ENCODE measurements at regions not wholly inside any gene's neighbourhood (a gene's known extent, or its start where the extent isn't known, plus 50 kb on each side); places are given as distances from the start of the nearest gene placed in this dataset.

GRCh38 chr6:120872262-120872578 lies 462.1 kb downstream of the TBC1D32 start:
- no peak for TF ChIP-seq REST (IDR thresholded peaks at IDR 0.05; ENCODE audit: insufficient read depth in 1 of 2, low read depth in 2 of 2, low read length in 2 of 2)
- no peak for TF ChIP-seq FOXP2 (optimal IDR thresholded peaks at IDR 0.05; ENCODE audit: borderline replicate concordance, extremely low read depth, extremely low read length, insufficient read depth)

- TF ChIP-seq SIN3A (IDR thresholded peaks at IDR 0.05; ENCODE audit: borderline replicate concordance, insufficient read depth, low read length): no peak
These were observed 462.6 kb downstream of the TBC1D32 start for GRCh38 chr6:120871416-120872261.

- peak; percentile 83 to 98 for TF ChIP-seq REST (IDR thresholded peaks at IDR 0.05; ENCODE audit: insufficient read depth in 1 of 2, low read depth in 2 of 2, low read length in 2 of 2)
- TF ChIP-seq FOXP2 (optimal IDR thresholded peaks at IDR 0.05; ENCODE audit: borderline replicate concordance, extremely low read depth, extremely low read length, insufficient read depth): no peak
- TF ChIP-seq SIN3A (IDR thresholded peaks at IDR 0.05; ENCODE audit: borderline replicate concordance, insufficient read depth, low read length): 0 out of 2 replicates have a peak, but pooled peaks have one; percentile 23
- no peak for TF ChIP-seq TAF1 (IDR thresholded peaks at IDR 0.05; ENCODE audit: borderline replicate concordance, insufficient read depth, low read length)
- no peak for TF ChIP-seq POLR2AphosphoS5 (IDR thresholded peaks at IDR 0.05; ENCODE audit: low read depth, low read length)
These were observed 464.9 kb downstream of the TBC1D32 start for GRCh38 chr6:120869397-120869796.

- TF ChIP-seq SIN3A (IDR thresholded peaks at IDR 0.05; ENCODE audit: borderline replicate concordance, insufficient read depth, low read length): no peak
- no peak for TF ChIP-seq TAF1 (IDR thresholded peaks at IDR 0.05; ENCODE audit: borderline replicate concordance, insufficient read depth, low read length)
- TF ChIP-seq POLR2AphosphoS5 (IDR thresholded peaks at IDR 0.05; ENCODE audit: low read depth, low read length): no peak
- no peak for TF ChIP-seq FOXP2 (optimal IDR thresholded peaks at IDR 0.05; ENCODE audit: borderline replicate concordance, extremely low read depth, extremely low read length, insufficient read depth)
These were observed 476.9 kb downstream of the TBC1D32 start for GRCh38 chr6:120857422-120857821.

DNA sequence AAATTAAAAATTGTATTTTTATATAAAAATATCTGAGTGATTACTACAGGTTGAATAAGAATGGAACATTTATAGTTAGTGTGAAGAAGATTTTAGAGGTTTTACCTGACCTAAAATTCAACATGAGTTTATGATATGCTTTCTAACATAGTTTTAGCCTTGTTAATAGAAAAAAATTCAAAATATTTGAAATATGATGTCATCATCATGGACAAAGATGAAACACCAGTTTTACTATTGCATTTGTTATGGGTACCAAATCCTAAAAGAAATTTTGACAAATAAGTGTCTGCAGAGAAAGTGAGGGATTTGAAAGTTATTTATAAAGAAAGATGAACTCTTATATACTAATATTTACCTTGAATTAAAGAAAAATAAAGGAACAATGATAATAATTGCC lies 479.7 kb downstream of the TBC1D32 start:
- TF ChIP-seq SIN3A (IDR thresholded peaks at IDR 0.05; ENCODE audit: borderline replicate concordance, insufficient read depth, low read length): no peak
- TF ChIP-seq POLR2AphosphoS5 (IDR thresholded peaks at IDR 0.05; ENCODE audit: low read depth, low read length): no peak
- TF ChIP-seq FOXP2 (optimal IDR thresholded peaks at IDR 0.05; ENCODE audit: borderline replicate concordance, extremely low read depth, extremely low read length, insufficient read depth): no peak
- TF ChIP-seq TAF1 (IDR thresholded peaks at IDR 0.05; ENCODE audit: borderline replicate concordance, insufficient read depth, low read length): no peak
- no peak for TF ChIP-seq REST (IDR thresholded peaks at IDR 0.05; ENCODE audit: insufficient read depth in 1 of 2, low read depth in 2 of 2, low read length in 2 of 2)

GRCh38 chr6:120853489-120853888 lies 480.8 kb downstream of the TBC1D32 start:
- no peak for TF ChIP-seq SIN3A (IDR thresholded peaks at IDR 0.05; ENCODE audit: borderline replicate concordance, insufficient read depth, low read length)
- TF ChIP-seq REST (IDR thresholded peaks at IDR 0.05; ENCODE audit: insufficient read depth in 1 of 2, low read depth in 2 of 2, low read length in 2 of 2): no peak
- TF ChIP-seq FOXP2 (optimal IDR thresholded peaks at IDR 0.05; ENCODE audit: borderline replicate concordance, extremely low read depth, extremely low read length, insufficient read depth): no peak
- TF ChIP-seq POLR2AphosphoS5 (IDR thresholded peaks at IDR 0.05; ENCODE audit: low read depth, low read length): no peak
- no peak for TF ChIP-seq TAF1 (IDR thresholded peaks at IDR 0.05; ENCODE audit: borderline replicate concordance, insufficient read depth, low read length)

Data from PFSK-1 (cell line).